ENCODE measurements at regions not wholly inside any gene's neighbourhood (a gene's known extent, or its start where the extent isn't known, plus 50 kb on each side); places are given as distances from the start of the nearest gene placed in this dataset.
"Not testable (repeated sequence)": the region's sequence is repeated elsewhere in the genome, so short reads cannot be mapped to it uniquely, and the experiment has no call there.

DNA sequence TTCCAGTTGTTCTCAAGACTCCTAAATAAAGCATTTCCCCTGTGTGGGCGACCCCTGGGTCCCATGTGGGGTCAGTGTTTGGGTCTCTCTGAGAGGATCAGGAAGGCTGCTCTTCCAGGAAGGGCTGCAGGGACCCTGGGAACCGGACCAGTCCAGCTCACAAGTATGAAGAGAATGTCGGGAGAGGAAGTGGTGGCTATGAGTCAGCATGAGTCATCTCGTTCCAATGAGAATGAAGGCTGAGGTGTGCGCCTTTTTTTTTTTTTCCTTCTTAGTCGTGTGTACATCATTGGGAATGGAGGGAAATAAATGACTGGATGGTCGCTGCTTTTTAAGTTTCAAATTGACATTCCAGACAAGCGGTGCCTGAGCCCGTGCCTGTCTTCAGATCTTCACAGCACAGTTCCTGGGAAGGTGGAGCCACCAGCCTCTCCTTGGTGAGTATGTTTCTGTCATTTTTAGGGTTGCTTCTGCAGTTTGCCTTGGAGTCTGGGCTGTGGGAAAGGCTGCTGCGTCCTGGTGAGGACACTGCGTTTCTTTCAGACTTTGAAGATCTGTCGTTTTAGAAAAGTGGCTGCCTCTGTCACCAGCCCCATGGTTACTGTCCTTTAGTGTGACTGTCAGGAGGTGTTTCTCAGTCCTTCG lies 292.6 kb upstream of the PLGLB2 start:
- DNase-seq = not testable (repeated sequence)

DNA sequence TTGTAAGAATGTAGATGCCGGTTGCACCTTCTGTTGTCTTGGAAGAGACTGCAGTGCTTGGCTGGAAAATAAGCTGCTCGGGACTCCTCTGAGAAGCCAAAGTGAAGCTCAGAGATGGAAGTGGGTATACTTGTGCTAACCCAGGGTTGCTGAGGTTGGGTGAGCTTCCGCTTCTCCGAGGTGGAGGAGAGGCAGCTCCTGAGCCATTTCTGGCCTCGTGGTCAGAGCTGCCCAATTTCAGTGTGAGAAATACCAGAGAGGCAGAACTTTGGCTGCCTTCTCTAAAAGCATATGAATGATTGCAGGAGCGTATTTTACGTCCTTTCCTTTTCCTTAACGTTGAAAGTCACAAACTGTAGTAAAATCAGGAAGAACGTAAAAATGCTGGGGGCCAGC lies 292.0 kb upstream of the PLGLB2 start:
- not testable (repeated sequence) for DNase-seq

DNA sequence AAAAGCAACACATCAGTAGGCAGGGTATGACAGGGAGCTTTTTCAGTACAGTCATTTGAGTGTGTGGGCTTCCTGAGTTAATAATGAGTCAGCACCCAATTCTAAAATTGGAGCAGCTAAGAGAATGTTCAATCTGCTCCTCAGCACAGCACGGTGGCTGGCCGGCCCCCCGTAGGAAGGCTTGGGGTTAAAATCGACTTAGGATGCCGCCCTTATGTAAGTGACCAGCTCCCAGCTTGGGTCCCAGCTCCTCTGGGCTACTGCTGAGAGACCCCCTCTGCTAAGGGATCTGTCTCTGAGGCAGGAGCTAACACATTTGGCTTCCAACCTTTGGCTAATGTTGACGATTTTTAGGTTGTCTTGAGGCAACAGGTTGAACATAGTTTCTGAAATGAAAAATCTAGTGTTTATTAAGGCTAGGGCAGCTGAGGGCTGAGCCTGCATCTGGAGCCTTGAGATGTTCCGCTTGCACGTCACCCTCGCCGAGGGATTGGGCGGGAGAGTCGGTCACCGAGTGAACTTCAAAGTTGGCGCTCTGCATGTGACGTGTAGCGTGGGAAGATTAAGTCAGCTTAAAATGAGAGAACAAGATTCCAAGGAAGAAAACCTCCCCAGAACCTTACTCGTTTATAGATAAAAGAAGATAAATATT lies 291.3 kb upstream of the PLGLB2 start:
- DNase-seq = not testable (repeated sequence)

DNA sequence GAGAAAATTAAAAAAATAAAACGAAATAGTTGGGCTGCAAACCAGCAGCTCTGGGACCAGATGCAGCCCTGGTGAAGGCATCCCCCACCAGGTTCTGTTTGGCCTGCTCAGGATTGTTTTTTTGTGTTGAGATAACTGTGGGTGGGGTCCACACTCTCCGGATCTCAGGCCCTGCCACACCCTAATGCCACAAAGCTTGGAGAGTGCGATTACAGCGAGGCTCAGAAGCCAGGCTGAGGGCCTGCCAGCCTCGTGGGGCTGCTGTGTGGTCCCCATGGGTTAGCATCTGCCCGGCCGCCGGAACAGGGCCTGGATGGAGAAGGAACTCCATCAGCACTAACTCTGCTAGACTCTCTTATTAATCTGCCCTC lies 290.8 kb upstream of the PLGLB2 start:
- not testable (repeated sequence) for DNase-seq

DNA sequence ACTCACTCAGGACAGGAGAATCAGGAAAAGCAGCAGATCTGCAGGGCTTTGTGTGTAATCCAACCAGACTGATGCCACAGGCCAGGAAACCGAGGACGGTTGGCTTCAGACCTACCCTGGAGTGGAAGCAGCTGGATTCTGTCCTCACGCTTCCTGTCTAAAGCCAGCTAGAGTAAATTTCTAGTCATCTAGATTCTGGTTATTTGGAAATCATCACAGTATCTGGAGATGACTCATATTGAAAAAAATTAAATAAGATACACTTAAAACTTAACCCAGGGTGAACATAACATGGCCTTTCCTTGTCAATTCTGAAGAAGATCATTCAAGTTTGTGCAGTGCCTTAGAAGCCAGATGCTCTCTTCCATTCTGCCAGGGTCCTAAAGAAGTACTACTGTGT lies 288.9 kb upstream of the PLGLB2 start:
- DNase-seq = not testable (repeated sequence)

DNA sequence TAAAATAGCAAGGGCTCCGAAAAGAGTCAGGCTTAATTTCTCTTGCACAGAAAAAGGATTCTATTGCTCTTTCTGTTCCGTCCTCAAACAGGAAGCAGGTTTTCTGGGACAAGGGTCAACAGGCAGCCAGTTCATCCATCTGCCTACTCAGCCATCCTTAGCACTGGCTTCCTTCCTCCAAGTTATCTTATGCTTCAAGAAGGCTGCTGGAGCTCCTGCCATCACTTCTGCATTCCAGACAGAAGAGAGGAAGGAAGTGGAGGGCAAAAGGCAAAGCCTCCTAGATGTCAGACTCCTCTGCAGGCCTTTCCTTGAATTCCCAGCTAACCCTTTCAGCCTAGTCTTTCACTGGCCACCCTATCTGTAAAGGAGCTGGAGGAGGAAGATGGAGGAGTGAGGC lies 287.8 kb upstream of the PLGLB2 start:
- DNase-seq = not testable (repeated sequence)

DNA sequence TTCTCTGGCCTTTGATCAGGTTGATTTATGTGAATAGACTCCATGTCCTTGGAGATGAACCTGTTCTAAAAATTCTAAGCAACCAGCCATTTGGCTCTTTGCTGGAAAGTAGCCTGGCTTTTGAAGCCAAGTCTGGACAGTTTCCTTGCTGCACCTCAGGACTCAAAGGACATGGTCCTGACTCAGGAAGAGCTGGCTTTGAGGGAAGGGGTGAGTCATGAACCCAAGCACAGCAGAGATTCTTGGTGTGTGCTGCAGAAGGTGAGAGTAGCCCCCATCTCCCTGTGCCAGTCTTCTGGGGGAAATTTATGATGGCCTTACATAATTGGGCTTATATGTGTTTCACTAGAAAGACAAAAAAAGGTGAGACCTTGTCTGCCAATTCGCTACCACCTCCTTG lies 287.2 kb upstream of the PLGLB2 start:
- DNase-seq = not testable (repeated sequence)

DNA sequence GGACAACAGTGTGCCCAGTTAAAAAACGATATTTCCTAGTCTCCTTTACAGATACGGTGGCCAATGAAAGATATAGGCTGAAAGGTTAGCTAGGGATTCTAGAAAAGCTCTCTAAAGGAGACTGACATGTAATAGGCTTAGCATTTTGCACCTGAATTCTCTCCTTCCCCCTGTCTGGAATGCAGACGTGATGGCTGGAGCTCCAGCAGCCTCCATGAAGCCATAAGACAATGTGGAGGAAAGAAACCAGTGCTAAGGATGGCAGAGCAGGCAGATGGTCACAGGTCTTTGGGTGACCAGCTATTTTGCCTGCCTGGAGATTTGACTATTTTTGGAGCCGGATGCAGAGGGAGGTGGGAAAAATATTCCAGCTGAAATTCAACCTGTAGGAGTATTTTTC lies 286.2 kb upstream of the PLGLB2 start:
- not testable (repeated sequence) for DNase-seq

DNA sequence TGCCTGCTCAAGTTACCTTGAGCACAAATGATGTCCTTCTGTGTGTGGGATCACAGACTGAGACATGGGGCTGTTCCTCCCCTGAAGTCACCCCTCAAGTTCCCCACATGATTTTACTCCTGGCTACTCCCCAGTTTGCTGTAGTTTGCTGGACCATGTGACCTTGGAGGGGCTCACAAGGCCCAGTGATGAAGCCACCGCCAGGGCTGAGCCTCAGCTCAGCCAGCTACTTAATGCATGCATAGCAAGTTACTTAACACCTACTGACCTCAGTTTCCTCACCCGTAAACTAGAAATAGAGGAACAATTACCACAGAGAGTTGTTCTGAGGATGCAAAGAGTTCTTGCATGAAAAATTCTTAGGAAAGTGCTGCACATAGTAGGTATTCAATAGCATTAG lies 283.7 kb upstream of the PLGLB2 start:
- DNase-seq = not testable (repeated sequence)

DNA sequence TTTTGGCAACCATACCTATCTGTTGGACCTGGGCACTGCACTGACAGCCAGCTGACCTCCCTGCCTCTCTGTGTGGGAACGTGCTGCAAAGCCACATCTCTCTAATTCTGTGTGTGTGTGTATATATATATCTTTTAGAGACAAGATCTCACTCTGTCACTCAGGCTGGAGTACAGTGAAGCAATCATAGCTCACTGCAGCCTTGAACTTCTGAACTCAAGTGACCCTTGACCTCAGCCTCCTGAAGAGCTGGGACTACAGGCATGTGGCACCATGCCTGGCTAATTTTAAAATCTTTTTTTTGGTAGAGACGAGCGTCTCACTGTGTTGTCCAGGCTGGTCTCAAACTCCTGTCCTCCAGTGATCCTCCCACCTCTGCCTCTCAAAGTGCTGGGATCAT lies 282.2 kb upstream of the PLGLB2 start:
- not testable (repeated sequence) for DNase-seq

DNA sequence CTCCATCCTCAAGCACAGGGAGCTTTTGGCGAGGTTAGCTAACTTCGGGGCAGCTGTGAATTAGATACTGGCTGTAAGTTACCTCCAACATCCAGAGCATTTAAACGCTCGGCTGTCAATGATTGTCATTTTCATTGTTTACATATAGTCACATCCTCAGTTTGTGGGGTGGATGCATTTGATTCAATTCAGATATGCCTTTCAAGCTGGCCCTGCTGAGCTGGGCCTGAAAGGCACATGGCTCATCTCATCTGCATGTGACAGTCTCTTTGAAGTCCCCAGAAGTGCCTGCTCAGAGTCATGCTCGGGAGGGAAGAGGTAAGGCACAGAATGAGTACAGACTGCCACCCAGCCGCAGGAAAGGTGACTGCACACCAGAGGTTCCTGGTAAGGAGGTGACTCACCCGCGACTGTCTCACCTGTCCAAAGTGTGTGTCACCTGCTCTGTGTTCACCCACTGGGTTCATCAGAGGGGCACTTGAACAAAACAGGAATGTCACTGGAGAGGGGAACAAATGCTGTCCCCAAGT lies 281.2 kb upstream of the PLGLB2 start:
- not testable (repeated sequence) for DNase-seq

DNA sequence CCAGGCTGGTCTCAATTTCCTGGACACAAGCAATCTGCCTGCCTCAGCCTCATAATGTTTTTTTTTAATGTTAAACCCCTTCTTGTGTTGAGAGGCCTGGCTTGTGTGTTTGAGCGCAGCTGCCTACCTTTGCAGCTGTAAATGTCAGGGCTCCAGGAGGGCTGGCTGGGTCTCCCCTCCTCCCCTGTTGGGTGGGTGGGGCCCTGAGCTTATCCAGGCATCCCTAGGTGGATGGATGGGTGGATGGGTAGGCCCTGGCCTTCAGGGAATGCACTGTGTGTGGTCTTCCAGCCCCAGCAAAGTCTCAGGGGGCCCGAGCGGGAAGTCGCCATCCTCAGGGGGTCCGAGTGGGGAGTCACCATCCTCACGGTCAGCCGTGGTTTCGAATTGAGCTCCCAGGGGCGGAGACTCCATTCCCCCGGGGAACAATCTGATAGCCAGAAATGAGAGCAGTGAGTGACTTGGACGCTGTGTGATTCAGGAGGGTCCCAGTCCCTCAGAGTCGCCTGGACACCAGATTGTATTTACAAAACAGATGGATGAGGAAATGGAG lies 279.4 kb upstream of the PLGLB2 start:
- DNase-seq = not testable (repeated sequence)

DNA sequence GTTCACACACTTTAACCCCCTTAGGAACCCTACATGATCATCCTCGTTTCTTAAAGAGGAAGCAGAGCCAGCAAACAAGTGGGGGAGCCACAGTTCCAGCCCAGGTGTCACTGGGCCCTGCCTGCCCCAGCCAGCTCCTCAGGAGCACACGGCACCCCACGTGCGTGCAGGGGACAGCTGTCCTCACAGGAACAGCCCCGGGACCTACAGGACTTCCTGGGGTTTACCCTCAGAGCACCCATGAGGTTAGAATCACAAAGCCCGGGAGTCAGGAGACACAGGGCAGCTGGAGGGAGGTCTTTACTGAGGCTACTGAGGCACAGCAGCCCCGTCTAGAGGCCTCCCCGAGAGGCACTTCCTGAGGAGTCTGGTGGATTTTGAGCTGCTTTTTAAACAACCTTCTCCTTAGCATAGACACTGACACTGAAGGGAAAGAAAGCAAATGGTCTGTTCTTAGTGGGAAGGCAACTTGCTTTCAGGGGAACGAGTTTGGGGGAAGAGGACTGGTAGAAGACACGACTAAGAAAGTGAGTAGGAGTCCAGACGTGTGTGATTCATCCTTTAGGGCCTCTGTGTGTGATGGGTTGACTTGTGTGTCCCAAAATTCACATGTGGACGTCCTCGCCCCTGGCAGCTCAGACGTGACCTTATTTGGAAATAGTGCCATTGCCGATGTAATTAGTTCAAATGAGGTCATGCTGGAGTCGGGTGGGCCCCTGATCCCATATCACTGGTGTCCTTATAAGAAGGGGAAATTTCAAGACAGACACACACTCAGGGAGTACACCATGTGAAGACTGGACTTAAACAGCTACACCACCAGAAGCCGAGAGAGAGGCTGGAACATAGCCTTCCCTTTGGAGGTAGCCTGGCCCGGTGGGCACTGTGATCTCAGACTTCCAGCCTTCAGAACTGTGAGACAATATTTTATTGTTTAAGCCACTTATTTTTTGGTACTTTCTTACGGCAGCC lies 278.4 kb upstream of the PLGLB2 start:
- not testable (repeated sequence) for DNase-seq

DNA sequence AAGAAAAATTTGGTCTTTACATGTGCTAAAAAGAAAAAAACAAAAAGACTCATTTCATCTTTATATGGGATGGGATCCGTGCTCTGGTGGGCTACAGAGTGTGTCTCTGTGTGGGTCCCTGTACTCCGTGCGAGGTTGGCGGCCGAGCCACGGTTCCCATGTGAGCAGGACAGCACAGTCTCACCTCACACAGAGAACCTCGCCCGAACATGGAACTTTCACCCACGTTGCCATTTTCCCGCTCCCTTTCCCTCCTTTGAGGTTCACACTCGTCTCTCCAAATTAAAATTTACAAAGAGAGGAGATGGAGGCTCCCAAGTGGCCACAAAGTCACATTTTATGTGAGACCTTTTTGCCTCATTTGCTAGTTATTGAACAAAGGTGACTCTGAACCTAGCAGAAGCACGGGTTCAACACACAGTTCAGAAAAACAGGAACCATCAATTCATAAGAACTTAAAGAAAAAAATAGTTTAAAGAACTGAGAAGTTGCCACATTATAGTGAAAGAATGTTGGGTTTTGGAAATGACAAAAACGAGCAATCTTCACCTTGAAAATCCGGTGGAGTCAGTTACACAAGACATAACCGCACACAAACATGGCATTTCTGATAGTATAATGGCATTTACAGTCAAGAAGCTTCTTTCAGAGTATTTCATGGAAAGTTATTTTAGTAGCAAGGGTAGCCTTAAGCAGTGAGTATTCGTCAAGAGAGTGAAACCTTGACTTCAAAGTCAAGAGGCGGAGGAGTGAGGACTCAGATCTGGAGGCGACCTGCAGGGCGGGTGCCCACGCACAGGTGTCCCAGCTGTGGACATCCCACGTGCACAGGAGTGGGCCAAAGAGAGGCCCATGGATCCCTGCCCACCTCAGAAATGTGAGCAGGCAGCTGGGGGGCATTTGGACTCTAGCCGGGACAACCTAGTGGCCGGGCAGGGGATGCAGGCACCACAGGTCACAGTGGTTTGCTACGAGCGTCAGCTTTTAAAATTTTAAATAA lies 277.2 kb upstream of the PLGLB2 start:
- DNase-seq = not testable (repeated sequence)

DNA sequence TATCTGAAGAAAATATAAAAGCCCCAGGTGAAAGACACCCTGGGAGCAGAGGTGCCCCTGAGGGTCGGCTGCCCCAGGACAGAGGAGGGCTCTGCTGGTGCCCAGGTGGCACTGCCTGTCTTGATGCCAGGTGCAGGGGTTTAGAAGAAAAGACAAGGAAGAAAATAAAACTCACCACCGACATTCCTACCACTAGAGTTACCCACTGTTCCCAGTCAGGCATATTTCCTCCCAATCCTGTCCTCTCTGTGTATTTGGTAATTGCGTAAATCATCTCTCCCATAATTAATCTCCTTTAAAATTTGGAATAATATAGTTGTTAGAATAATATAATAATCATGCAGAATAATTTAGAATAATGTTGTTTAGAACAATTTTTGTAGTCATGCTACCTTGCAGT lies 276.4 kb upstream of the PLGLB2 start:
- not testable (repeated sequence) for DNase-seq

DNA sequence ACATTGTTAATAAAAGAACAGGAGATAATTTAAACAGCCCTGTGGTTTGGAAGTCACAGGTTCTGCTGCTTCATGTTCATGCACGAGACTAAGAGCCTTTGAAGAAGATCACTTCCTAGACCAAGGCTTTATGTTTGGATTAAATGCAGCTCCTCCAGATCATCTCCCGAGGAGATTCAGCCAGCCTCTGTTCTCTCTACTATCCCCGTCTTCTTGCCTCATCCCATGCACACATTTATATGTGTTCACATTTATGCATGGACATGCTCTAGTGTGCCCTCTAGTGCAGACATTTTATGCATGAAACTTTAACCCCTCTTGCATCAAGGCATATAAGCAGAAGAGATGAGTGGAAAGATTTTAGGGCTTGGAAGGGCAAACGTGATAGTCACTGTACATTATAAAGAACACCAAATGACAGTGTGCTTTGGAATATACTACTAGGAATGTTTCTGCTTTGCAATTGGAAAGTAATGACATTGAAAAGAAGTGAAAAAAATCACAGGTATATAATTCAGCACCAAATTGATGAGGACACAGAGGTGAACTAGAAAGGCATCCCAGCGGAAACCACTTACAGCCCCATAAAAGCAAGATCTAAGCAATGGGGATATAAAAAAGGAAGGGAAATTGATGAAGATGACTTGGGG lies 271.5 kb upstream of the PLGLB2 start:
- DNase-seq = not testable (repeated sequence)

DNA sequence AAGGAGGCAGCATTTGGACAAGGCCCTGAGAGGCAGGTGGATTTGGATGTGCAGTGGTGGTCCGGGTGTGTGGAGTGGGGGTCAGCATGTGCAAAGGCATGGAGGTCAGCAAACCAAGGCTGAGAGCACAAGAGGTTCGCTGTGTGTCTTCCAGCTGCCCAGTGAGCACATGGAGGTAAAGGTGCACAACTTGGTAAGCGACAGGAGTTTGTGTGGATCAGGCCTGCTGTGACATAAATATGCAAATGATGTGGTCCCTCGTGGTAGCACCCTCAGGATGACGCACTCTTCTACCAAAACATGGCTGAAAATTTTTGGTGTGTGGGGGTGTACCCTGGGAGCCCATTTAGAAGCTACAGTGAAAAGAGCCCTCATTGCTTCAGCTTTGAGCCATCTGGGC lies 271.0 kb upstream of the PLGLB2 start:
- not testable (repeated sequence) for DNase-seq

DNA sequence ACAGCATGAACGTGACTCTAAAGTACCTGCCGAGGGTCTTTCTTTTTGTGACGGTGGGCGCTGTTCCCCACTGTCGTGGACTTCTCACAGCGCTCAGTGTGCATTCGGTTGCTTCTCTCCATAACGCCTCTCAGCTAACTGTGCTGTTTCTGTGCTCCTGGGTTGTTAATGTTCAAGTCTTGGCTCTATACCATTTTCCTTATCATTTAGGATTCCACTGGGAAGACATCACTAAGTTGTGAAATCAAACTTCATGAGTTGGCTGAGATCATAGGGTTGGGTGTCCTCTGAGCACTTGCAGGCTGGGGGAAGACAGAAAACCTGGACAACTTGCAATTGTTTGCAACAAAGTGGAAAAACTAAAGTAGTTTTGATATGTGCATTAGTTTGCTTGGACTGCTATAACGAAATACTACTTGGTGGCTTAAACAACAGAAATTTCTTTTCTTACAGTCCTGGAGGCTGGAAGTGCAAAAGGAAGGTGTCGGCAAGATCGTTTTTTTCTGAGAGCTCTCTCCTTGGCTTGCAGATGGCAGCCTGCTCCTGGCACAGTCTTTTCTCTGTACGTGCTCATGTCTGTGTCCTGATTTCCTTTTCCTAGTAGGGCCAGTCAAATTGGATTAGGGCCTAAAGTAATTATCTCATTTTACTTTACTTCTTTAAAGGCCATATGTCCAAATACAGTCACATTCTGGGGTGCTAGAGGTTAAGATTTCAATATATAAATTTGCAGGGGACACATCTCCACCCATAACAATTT lies 270.0 kb upstream of the PLGLB2 start:
- DNase-seq = not testable (repeated sequence)

DNA sequence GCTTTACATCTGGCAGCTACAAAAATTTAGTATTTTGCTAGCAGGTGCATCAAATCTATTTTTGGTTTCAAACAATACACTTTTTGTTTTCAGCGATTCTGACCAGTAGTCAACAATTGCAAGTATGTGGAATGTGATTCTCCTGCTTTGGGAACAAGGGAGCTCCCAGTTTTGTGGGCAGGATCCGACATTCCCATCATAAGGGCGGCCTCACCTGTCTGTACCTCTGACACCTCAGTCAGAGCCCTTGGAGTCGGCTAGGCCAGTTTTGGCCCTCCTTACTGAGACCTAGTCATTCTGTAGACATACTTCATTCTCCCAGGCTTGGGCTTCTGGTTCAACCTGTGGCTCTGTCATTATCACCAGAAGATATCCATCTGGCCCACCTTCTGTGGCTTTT lies 269.0 kb upstream of the PLGLB2 start:
- not testable (repeated sequence) for DNase-seq
